ENCODE measurements at regions not wholly inside any gene's neighbourhood (a gene's known extent, or its start where the extent isn't known, plus 50 kb on each side); places are given as distances from the start of the nearest gene placed in this dataset.

GRCh38 chr1:56188855-56189254 is 390.5 kb downstream of the PLPP3 start (continued):
- TF ChIP-seq ARID5B (CRISPR knock-in tag; IDR thresholded peaks at IDR 0.05) (peak; percentile 37; the same call in 1 of the 2 replicates), TEF (CRISPR knock-in tag; IDR thresholded peaks at IDR 0.05) (no peak), GATAD2A (CRISPR knock-in tag; IDR thresholded peaks at IDR 0.05) (0 out of 2 replicates have a peak, but pooled peaks have one; percentile 39), ZBTB7A (CRISPR knock-in tag; IDR thresholded peaks at IDR 0.05) (no peak), SIN3A (IDR thresholded peaks at IDR 0.05; ENCODE audit: borderline replicate concordance, low read depth, low read length) (no peak), EP300 (IDR thresholded peaks at IDR 0.05; ENCODE audit: low read depth in 2 of 2, low read length in 2 of 2) (peak in 1 of 2 experiments; percentile 66; a peak in 3 of 4 replicates), EP300 (CRISPR knock-in tag; IDR thresholded peaks at IDR 0.05; ENCODE audit: borderline replicate concordance) (no peak), SP5 (CRISPR knock-in tag; IDR thresholded peaks at IDR 0.05; ENCODE audit: borderline replicate concordance, low read depth) (peak; percentile 72; the same call in 1 of the 2 replicates), SOX13 (IDR thresholded peaks at IDR 0.05) (no peak), SOX13 (CRISPR knock-in tag; conservative IDR thresholded peaks at IDR 0.05 in 1 of 2, IDR thresholded peaks at IDR 0.05 in 1 of 2) (peak in 1 of 2 experiments; percentile 61; a peak in 1 of 4 replicates), NCOA1 (CRISPR knock-in tag; IDR thresholded peaks at IDR 0.05) (no peak), ZNF660 (CRISPR knock-in tag; IDR thresholded peaks at IDR 0.05; ENCODE audit: borderline replicate concordance, low read depth) (no peak), NR2F6 (IDR thresholded peaks at IDR 0.05) (0 out of 2 replicates have a peak, but pooled peaks have one; percentile 21), NR2F6 (CRISPR knock-in tag; IDR thresholded peaks at IDR 0.05) (0 out of 2 replicates have a peak, but pooled peaks have one; percentile 21), EHMT2 (IDR thresholded peaks at IDR 0.05; ENCODE audit: borderline replicate concordance, low read depth, low read length) (peak; percentile 60; the same call in 1 of the 2 replicates), ZNF317 (CRISPR knock-in tag; IDR thresholded peaks at IDR 0.05) (peak; percentile 42; the same call in 1 of the 2 replicates)
